ENCODE measurements at regions not wholly inside any gene's neighbourhood (a gene's known extent, or its start where the extent isn't known, plus 50 kb on each side); places are given as distances from the start of the nearest gene placed in this dataset.

DNA sequence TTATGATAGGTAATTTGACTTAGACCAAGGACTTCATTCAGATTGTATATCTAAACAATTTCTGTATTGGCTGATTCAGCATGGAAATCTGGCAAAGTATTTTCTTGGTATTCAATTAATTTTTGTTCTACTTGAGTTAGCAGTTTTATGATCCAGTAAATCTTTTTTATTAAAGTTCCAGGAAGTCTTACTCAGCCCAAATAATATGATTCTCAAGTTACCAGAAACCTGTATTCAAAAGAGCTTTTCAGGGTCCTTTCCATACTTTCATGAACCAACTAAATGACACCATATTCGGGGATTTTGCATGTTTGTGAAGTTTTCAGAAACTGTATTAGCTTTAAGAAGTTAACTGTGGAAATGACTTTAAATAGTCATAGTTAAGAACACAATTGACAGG is 662.6 kb downstream of the LRFN5 start:
- Mint-ChIP-seq H3K27ac (no peak overlapping the region), H3K27me3 (no peaks in the 10 kb centered on the region), H3K4me3 (no peak overlapping the region), H3K9me3 (no peaks in the 10 kb centered on the region), H3K4me1 (no peaks in the 10 kb centered on the region), H3K36me3 (no peaks in the 10 kb centered on the region)
- no peak for ATAC-seq

DNA sequence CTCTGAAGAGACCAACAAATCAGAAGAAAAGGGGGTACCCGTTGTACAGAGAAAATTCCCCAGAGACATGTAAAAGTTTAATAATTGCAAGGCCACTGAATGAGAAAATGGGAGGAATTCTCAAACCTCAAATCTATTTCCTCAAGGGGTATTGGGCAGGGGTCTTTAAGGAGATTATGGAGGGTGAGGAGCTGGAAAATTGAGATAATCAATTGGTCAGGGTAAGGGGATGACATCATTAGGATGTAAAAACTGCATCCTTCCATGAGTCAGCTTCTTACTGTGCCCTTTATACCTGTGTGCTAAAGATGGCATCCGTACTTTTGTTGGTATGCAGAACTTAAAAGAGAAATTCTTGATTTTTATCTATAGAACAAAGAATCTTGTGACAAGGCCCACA is 641.5 kb downstream of the LRFN5 start:
- peaks cover 8% of the 10 kb centered on the region for H3K9me3 Mint-ChIP-seq
- no peaks in the 10 kb centered on the region for H3K4me1 Mint-ChIP-seq
- ATAC-seq = no peak
- no peak overlapping the region for H3K27ac Mint-ChIP-seq
- H3K27me3 Mint-ChIP-seq = no peaks in the 10 kb centered on the region
- H3K36me3 Mint-ChIP-seq = peaks cover 5% of the 10 kb centered on the region
- H3K4me3 Mint-ChIP-seq = no peak overlapping the region

DNA sequence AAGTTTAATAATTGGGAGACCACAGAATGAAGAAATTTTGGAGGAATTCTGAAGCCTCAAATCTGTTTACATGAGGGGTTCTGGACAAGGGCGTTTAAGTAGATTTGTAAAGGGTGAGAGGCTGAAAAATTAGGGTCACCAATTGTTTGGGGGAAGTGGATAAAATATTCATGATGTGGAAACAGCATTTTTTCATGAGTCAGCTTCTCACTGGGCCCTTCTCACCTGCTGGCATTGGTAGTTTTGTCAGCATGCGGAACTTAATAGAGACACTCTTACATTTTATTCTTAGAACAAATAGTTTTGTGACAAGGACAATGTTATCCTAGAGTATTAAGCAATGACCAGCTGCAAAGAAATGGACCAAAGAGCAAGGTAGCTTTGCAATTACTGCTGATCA is 634.4 kb downstream of the LRFN5 start:
- Mint-ChIP-seq H3K27me3 (no peaks in the 10 kb centered on the region), H3K36me3 (peaks cover 5% of the 10 kb centered on the region), H3K27ac (no peak overlapping the region), H3K4me1 (no peaks in the 10 kb centered on the region), H3K4me3 (no peak overlapping the region), H3K9me3 (peaks cover 8% of the 10 kb centered on the region)
- ATAC-seq = no peak

DNA sequence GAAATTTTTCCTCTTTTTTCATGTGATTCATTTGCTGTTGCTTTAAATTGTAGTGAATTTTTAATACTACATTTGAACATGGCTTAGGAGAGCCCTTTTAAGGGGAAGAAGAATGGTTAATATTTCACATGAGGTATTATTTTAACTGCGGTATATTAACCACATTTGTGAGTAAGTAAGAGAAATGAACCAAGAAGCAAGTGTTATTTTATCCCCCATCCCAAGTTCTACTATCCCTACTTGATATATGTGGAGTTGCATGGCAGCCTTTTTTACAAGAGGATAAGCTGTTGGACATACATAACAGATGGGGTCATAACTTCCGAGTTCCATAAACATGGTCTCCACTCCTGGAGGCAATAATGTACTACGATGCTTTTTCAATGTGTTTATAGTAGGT is 623.3 kb downstream of the LRFN5 start:
- no peak for ATAC-seq
- Mint-ChIP-seq H3K4me1 (no peaks in the 10 kb centered on the region), H3K36me3 (no peaks in the 10 kb centered on the region), H3K4me3 (no peak overlapping the region), H3K27me3 (no peaks in the 10 kb centered on the region), H3K9me3 (no peaks in the 10 kb centered on the region), H3K27ac (no peak overlapping the region)

DNA sequence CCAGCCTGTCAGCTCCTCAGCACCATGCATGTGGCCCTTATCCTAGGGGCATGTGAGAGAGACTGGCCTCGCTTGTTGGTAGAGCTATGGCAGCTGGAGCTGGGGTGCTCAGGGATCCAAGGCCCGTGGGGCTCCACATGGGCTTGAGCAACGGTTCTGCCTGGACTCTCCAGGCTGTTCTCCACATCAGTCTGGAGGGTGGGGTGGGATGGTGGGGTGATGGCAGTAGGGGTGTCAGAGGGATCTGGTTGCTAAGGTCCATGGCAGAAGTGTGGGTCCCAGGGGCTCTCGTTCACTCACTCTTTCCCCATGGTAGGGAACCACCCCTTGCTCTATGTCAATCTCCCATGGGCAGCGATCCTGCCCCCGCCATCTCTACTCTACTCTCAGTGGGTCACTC is 622.6 kb downstream of the LRFN5 start:
- Mint-ChIP-seq H3K4me3 (no peak overlapping the region), H3K4me1 (no peaks in the 10 kb centered on the region), H3K36me3 (no peaks in the 10 kb centered on the region), H3K27ac (no peak overlapping the region), H3K9me3 (no peaks in the 10 kb centered on the region), H3K27me3 (no peaks in the 10 kb centered on the region)
- ATAC-seq = no peak

DNA sequence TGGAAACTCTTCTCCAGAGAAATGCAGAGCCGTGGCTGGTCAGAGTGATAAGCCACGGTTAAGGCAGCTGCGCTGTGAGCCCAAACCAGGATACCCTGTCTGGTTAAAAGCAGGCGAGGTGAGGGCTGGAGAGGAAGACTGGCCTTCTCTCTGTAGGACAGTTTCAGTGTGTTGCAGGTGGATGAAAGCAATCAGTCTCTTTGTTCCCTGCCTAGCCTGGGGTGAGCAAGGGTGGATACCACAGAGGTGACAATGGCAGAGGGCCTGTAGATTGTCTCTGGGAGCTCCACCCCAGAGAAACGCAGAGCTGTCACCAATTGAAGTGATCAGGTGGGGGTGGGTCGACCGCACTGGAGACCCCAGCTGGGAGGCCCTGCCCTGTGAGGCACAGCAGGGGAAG is 621.9 kb downstream of the LRFN5 start:
- Mint-ChIP-seq H3K4me1 (no peaks in the 10 kb centered on the region), H3K9me3 (no peaks in the 10 kb centered on the region), H3K27ac (no peak overlapping the region), H3K4me3 (no peak overlapping the region), H3K36me3 (no peaks in the 10 kb centered on the region), H3K27me3 (no peaks in the 10 kb centered on the region)
- no peak for ATAC-seq

DNA sequence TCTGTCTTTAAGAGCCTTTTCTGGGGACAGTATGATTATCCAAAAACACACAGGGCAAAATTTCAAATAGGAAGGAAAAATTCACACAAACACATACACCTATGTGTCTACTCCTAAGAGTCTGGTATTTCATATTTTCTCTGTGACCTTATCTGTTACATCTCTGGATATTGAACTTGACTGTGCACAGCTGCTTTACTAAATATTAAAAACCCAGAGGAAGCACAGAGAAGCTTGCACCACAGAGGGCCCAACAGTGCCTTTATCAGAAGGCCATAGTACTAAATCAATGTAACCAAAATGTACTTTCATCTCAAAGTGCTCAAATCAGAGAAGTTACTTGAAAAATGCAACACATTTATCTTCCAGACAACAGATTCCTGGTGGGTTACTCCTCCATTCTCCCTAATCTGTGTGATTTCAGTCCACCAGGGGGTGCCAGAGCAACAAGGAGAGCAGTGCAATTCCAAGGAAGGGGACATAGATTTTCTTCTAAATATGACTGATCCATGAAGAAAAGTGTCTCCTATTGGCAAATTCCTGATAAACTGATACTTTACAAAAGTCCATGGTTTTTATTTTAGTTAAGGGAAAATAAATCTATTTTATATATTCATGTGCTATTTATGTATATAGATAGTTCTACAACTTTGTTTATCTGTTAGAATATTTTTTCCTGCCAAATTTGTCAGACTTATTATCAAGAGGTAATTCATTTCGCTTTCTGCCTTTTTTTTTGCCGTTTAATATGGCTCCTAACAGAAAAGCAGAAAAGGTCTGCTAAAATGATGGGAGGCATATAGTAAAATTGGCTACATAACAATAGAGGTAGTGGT is 617.6 kb downstream of the LRFN5 start:
- Mint-ChIP-seq H3K27me3 (no peaks in the 10 kb centered on the region), H3K27ac (no peak overlapping the region), H3K36me3 (no peaks in the 10 kb centered on the region), H3K4me3 (no peak overlapping the region), H3K9me3 (no peaks in the 10 kb centered on the region), H3K4me1 (no peaks in the 10 kb centered on the region)
- no peak for ATAC-seq

DNA sequence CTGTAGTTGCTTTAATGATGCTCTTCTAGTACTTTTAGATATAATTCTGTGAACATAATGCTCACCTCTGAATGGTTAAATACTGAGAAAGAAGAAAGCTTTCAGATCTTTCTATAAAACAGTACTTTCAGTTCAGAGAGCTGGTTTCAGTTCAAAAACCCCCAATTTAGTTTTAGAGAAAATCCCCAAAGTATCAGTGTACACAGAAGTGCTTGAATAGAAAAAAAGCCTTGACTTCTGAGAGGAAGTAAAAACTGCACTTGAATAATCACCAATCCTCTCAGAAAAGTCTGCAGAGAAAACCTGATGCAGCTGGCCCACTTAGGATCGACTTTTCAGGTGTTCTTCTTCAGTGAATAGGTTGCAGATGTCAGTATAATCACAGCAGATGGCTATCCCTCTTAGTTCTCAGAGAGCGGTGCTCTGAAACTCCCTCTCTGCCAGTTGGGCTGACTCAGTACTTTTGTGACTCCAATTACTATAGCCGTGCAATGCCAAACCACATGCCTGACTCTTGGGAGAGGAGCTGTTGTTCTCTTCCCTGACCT is 616.3 kb downstream of the LRFN5 start:
- H3K4me3 Mint-ChIP-seq = no peak overlapping the region
- H3K9me3 Mint-ChIP-seq = no peaks in the 10 kb centered on the region
- H3K4me1 Mint-ChIP-seq = no peaks in the 10 kb centered on the region
- H3K36me3 Mint-ChIP-seq = no peaks in the 10 kb centered on the region
- peak; percentile 77 for ATAC-seq
- H3K27ac Mint-ChIP-seq = peak overlapping the region; percentile 14
- no peaks in the 10 kb centered on the region for H3K27me3 Mint-ChIP-seq

DNA sequence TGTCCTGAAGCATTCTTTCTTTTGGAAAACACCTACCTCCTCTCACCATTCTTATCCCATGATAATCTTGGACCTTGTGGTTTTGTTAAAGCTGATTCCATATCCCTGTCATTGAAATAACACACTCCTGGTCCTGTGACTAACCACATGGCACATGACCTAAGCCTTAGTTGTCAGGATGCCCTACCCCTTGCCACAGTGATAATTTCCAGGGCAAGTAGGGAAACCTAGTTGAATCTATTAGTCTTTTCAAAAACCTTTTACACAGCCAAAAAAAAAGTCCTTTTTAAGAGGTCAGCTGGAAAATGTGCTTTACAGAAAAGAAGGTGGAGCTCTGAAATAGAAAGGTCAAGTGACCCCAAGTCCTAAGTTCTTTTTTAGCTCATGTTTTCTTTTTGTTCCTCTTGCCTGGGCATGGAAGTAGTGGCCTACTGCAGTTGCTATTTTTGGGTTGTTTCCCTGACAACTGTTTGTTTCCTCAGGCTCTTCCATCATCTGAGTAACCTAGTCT is 608.4 kb downstream of the LRFN5 start:
- H3K4me3 Mint-ChIP-seq = no peak overlapping the region
- H3K27ac Mint-ChIP-seq = no peak overlapping the region
- H3K36me3 Mint-ChIP-seq = no peaks in the 10 kb centered on the region
- no peak for ATAC-seq
- H3K9me3 Mint-ChIP-seq = no peaks in the 10 kb centered on the region
- no peaks in the 10 kb centered on the region for H3K27me3 Mint-ChIP-seq
- no peaks in the 10 kb centered on the region for H3K4me1 Mint-ChIP-seq

DNA sequence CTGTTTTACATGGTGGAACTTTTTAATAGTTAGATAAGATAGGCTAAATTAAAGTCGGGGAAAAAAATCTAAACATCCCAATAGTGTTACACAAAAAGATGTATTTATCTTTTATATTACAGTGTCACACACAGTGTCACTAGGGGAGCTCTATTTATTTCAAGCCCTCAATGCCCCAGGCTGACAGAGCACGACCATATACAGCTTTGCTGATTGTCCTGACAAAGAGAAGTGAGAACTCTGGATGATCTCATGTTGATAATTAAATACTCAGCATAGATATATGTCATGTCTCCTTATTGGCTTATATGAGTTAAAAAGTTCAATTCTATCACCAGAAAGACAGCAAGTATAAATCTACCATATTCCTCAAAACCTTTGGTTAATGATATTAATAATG is 594.3 kb downstream of the LRFN5 start:
- ATAC-seq = no peak
- Mint-ChIP-seq H3K36me3 (no peaks in the 10 kb centered on the region), H3K4me1 (no peaks in the 10 kb centered on the region), H3K27ac (no peak overlapping the region), H3K4me3 (no peak overlapping the region), H3K27me3 (no peaks in the 10 kb centered on the region), H3K9me3 (no peaks in the 10 kb centered on the region)

DNA sequence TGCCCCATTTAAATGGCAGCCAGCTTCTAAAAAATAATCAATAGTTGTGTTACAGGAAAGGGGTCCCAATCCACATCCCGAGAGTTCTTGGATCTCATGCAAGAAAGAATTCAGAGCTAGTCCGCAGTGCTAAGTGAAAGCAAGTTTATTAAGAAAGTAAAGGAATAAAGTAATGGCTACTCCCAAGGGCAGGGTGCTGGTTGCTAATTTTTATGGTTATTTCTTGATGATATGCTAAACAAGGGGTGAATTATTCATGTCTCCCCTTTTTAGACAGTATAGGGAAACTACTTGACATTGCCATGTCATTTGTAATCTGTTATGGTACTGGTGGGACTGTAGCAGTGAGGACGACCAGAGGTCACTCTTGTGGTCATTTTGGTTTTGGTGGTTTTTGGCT is 591.3 kb downstream of the LRFN5 start:
- no peak for ATAC-seq
- H3K9me3 Mint-ChIP-seq = no peaks in the 10 kb centered on the region

DNA sequence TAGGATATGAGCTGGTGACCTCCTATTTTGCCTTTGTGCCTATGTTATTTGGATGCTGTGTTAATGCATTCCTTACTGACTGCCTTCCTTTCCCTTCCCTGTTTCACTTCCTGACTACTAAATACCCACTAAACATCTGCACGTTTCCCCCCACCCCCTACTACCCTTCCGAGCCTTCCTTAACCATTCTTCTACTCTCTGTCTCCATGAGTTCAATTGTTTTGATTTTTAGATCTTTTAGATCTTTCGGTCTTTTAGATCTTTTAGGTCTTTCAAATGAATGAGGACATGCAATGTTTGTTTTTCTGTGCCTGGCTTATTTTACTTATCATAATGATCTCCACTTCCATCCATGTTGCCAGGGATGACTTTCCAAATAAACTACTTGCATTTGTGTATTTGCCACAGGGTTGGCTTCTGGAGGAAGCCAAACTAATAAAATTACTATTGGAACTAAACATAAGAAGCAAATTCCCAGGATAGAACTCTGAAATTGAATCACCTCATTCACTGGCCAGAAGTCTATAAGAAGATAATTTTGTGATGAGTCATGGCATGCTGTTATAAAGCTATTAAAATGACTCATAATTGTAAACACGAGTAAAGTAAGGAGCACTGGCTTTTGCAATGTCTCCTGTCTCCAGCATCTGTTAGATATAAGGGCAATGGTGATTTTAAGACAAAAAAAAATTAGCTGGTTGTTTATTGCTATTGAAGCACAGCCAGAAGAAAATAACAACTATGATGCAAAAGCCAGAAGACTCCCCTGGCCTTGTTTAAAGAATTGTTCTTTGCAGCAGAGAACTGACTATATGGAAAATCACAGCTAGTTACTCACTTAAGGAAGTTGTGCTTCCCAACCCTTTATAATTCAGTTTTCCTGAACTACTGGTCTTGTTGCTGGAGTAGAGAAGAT is 586.3 kb downstream of the LRFN5 start:
- H3K4me1 Mint-ChIP-seq = no peaks in the 10 kb centered on the region
- no peak overlapping the region for H3K4me3 Mint-ChIP-seq
- no peak for ATAC-seq
- no peaks in the 10 kb centered on the region for H3K27me3 Mint-ChIP-seq
- H3K27ac Mint-ChIP-seq = no peak overlapping the region
- H3K9me3 Mint-ChIP-seq = peaks cover 3% of the 10 kb centered on the region
- H3K36me3 Mint-ChIP-seq = no peaks in the 10 kb centered on the region

More for the DNA sequence above, 591.3 kb downstream of the LRFN5 start:
- Mint-ChIP-seq H3K27ac (no peak overlapping the region), H3K27me3 (no peaks in the 10 kb centered on the region), H3K4me1 (no peaks in the 10 kb centered on the region), H3K4me3 (no peak overlapping the region), H3K36me3 (no peaks in the 10 kb centered on the region)

DNA sequence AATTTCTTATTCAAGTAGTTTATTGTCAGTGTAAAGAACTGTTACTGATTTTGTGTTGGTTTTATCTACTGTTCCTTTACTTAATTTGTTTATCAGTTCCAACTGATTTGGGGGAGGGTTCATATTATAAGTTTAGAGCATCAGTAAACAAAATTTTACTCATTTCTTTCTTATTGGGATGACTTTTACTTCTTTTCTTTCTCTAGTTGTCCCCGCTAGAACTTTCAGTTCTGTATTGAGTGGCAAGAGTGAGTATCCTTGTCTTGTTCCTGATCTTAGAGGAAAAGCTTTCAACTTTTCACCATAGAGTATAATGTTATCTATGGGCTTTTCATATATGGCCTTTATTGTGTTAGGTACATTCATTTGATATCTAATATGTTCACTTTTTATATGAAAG is 584.1 kb downstream of the LRFN5 start:
- peaks cover 3% of the 10 kb centered on the region for H3K9me3 Mint-ChIP-seq
- ATAC-seq = no peak
- H3K27ac Mint-ChIP-seq = no peak overlapping the region
- H3K27me3 Mint-ChIP-seq = no peaks in the 10 kb centered on the region
- no peaks in the 10 kb centered on the region for H3K36me3 Mint-ChIP-seq
- H3K4me1 Mint-ChIP-seq = peaks cover 3% of the 10 kb centered on the region
- H3K4me3 Mint-ChIP-seq = no peak overlapping the region

DNA sequence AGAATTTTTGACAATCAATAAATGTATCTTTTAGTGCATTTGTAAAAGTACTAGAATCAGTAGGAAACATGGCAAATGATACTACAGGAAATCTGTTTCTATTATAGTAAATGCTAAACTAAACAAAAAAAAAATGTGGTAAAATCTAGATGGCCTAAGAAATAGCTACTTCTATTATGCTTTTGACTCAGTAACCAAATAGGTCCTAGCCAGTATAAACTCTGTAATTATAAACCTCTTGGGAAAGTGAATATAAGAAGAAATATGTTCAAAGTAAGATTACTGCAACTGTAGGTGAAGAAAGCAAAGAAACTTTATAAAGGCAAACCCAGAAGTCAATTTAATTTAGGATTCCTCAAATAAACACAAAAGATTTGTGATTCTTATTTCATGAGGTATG is 581.2 kb downstream of the LRFN5 start:
- ATAC-seq = no peak
- Mint-ChIP-seq H3K36me3 (no peaks in the 10 kb centered on the region), H3K27ac (no peak overlapping the region), H3K9me3 (peaks cover 3% of the 10 kb centered on the region), H3K4me1 (peaks cover 4% of the 10 kb centered on the region), H3K27me3 (no peaks in the 10 kb centered on the region), H3K4me3 (no peak overlapping the region)

DNA sequence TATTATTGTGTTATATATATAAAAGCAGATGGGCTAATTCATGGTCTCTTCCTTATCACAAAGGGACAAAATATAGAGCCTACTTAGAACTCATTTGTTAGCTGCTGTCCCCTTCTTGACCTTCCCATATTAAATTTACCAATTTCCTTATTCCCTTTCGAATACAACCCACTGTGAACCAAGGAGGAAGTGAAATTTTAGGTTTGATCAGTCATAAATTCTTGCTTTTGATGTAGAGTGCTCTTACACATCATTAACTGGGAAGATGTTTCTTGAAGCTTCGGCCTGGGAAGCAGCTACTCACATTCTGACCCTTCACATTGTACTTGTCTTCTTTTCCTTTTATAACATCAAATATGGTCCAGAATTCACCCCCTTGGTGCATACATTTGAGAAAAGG is 579.0 kb downstream of the LRFN5 start:
- H3K36me3 Mint-ChIP-seq = no peaks in the 10 kb centered on the region
- peaks cover 4% of the 10 kb centered on the region for H3K4me1 Mint-ChIP-seq
- H3K27ac Mint-ChIP-seq = no peak overlapping the region
- H3K27me3 Mint-ChIP-seq = no peaks in the 10 kb centered on the region
- H3K9me3 Mint-ChIP-seq = no peaks in the 10 kb centered on the region
- no peak for ATAC-seq
- H3K4me3 Mint-ChIP-seq = no peak overlapping the region
